Osteocyte (in vitro differentiated cells): ENCODE measurements at regions not wholly inside any gene's neighbourhood (a gene's known extent, or its start where the extent isn't known, plus 50 kb on each side); places are given as distances from the start of the nearest gene placed in this dataset.

ENCODE experiments used
- DNase-seq: peaks from one replicate; pipeline ENCODE4 v3.0.0; 2021; ENCODE audit warnings: mixed read lengths; ENCODE audit not compliant: unreplicated experiment; ENCODE audit errors: extremely low spot score
- H3K27ac Mint-ChIP-seq: one replicate; pipeline ENCODE4 v1.8.0; 2021; ENCODE audit warnings: mild to moderate bottlenecking, mixed read lengths; ENCODE audit not compliant: unreplicated experiment
- H3K27me3 Mint-ChIP-seq: one replicate; pipeline ENCODE4 v1.8.0; 2021; ENCODE audit warnings: mixed read lengths; ENCODE audit not compliant: unreplicated experiment
- H3K36me3 Mint-ChIP-seq: one replicate; pipeline ENCODE4 v1.8.0; 2021; ENCODE audit warnings: mixed read lengths; ENCODE audit not compliant: unreplicated experiment
- H3K4me1 Mint-ChIP-seq: one replicate; pipeline ENCODE4 v1.8.0; 2021; ENCODE audit warnings: mixed read lengths; ENCODE audit not compliant: unreplicated experiment
- H3K4me3 Mint-ChIP-seq: one replicate; pipeline ENCODE4 v1.8.0; 2021; ENCODE audit warnings: mild to moderate bottlenecking, moderate library complexity, mixed read lengths; ENCODE audit not compliant: unreplicated experiment
- H3K9me3 Mint-ChIP-seq: one replicate; pipeline ENCODE4 v1.8.0; 2021; ENCODE audit warnings: mixed read lengths; ENCODE audit not compliant: unreplicated experiment
- CTCF ChIP-seq: fragments of 200-600 bp; sonication (generic); IDR thresholded peaks from 2 replicates; pipeline ENCODE4 v1.5.0; 2021; ENCODE audit warnings: antibody characterized with exemption, mild to moderate bottlenecking, moderate library complexity

GRCh38 chr12:19694627-19695026 is 255.3 kb downstream of the AEBP2 start:
- TF ChIP-seq CTCF, result no peak
- Mint-ChIP-seq H3K27ac (no peak overlapping the region), H3K27me3 (no peaks in the 10 kb centered on the region), H3K4me1 (peaks cover 3% of the 10 kb centered on the region), H3K4me3 (no peak overlapping the region), H3K36me3 (no peaks in the 10 kb centered on the region), H3K9me3 (peaks cover 9% of the 10 kb centered on the region)
- no peak for DNase-seq

- Mint-ChIP-seq H3K4me3 (no peak overlapping the region), H3K27ac (no peak overlapping the region), H3K4me1 (peaks cover 3% of the 10 kb centered on the region), H3K36me3 (no peaks in the 10 kb centered on the region), H3K9me3 (peaks cover 9% of the 10 kb centered on the region), H3K27me3 (no peaks in the 10 kb centered on the region)
- no peak for TF ChIP-seq CTCF
- DNase-seq, result no peak
Measured at GRCh38 chr12:19695244-19696098, 256.2 kb downstream of the AEBP2 start.

GRCh38 chr12:19700969-19701368 is 261.7 kb downstream of the AEBP2 start:
- H3K4me1 Mint-ChIP-seq, result no peaks in the 10 kb centered on the region
- H3K27ac Mint-ChIP-seq, result no peak overlapping the region
- H3K27me3 Mint-ChIP-seq, result no peaks in the 10 kb centered on the region
- peaks cover 28% of the 10 kb centered on the region for H3K9me3 Mint-ChIP-seq
- TF ChIP-seq CTCF, result no peak
- no peak overlapping the region for H3K4me3 Mint-ChIP-seq
- DNase-seq, result no peak
- H3K36me3 Mint-ChIP-seq, result peaks cover 16% of the 10 kb centered on the region

- Mint-ChIP-seq H3K27ac (no peak overlapping the region), H3K9me3 (peaks cover 43% of the 10 kb centered on the region), H3K36me3 (peaks cover 19% of the 10 kb centered on the region), H3K27me3 (no peaks in the 10 kb centered on the region), H3K4me1 (no peaks in the 10 kb centered on the region), H3K4me3 (no peak overlapping the region)
- no peak for DNase-seq
- TF ChIP-seq CTCF, result no peak
Measured at GRCh38 chr12:19704966-19705365, 265.7 kb downstream of the AEBP2 start.

GRCh38 chr12:19706936-19707335 is 267.6 kb downstream of the AEBP2 start:
- Mint-ChIP-seq H3K36me3 (peaks cover 14% of the 10 kb centered on the region), H3K9me3 (peaks cover 38% of the 10 kb centered on the region), H3K4me1 (peaks cover 14% of the 10 kb centered on the region), H3K27ac (no peak overlapping the region), H3K4me3 (no peak overlapping the region), H3K27me3 (no peaks in the 10 kb centered on the region)
- no peak for DNase-seq
- TF ChIP-seq CTCF, result no peak
